ENCODE measurements at regions not wholly inside any gene's neighbourhood (a gene's known extent, or its start where the extent isn't known, plus 50 kb on each side); places are given as distances from the start of the nearest gene placed in this dataset.

GRCh38 chr10:91159254-91159783 lies 61.1 kb upstream of the PCGF5 start:
- TF ChIP-seq EP300 (IDR thresholded peaks at IDR 0.05) (no peak), CTCF (IDR thresholded peaks at IDR 0.05) (no peak)
